CD8-positive, alpha-beta memory T cell (primary cell): ENCODE measurements at regions not wholly inside any gene's neighbourhood (a gene's known extent, or its start where the extent isn't known, plus 50 kb on each side); places are given as distances from the start of the nearest gene placed in this dataset.
A peak's percentile ranks its signal among the peaks of the same experiment; 100 is the strongest.
"Not testable (repeated sequence)": the region's sequence is repeated elsewhere in the genome, so short reads cannot be mapped to it uniquely, and the experiment has no call there.

Experiments
- CTCF ChIA-PET: fragments of 350-600 bp; sonication (Branson Sonifier 250); formaldehyde crosslinking; loops from one replicate; lab custom pipeline; 2021; ENCODE audit warnings: antibody characterized with exemption; lab: Charles Lee
- POLR2A ChIA-PET: fragments of 350-600 bp; sonication (Branson Sonifier 250); formaldehyde crosslinking; loops from one replicate; lab custom pipeline; 2021; ENCODE audit warnings: antibody characterized with exemption; lab: Charles Lee
- DNase-seq, 5 donors: peaks; one replicate each; pipeline versions ENCODE4 v3.0.0 to v3.0.0-alpha.2; 2020 to 2022; ENCODE audit warnings: mixed read lengths in 1 of 5
- H3K27ac ChIP-seq: one replicate; pipeline ENCODE4 v1.7.0; 2013; ENCODE audit warnings: low read depth, mild to moderate bottlenecking, low read length, moderate library complexity
- H3K27me3 ChIP-seq: 2 replicates; pipeline ENCODE4 v1.7.0; 2013; ENCODE audit warnings: low read length, mild to moderate bottlenecking; ENCODE audit not compliant: insufficient read depth, poor library complexity, severe bottlenecking
- H3K36me3 ChIP-seq: 2 replicates; pipeline ENCODE4 v1.7.0; 2013; ENCODE audit warnings: mild to moderate bottlenecking, low read length, moderate library complexity; ENCODE audit not compliant: insufficient read depth
- H3K4me1 ChIP-seq: 2 replicates; pipeline ENCODE4 v1.7.0; 2013; ENCODE audit warnings: mild to moderate bottlenecking, low read length, moderate library complexity; ENCODE audit not compliant: insufficient read depth
- H3K4me3 ChIP-seq: 2 replicates; pipeline ENCODE4 v1.7.0; 2013; ENCODE audit warnings: mild to moderate bottlenecking, low read length
- H3K9me3 ChIP-seq: 2 replicates; pipeline ENCODE4 v1.7.0; 2013; ENCODE audit warnings: mild to moderate bottlenecking, low read length
- H3K27ac Mint-ChIP-seq, 8 donors: one replicate each; pipeline ENCODE4 v1.8.0; 2020 to 2021; ENCODE audit warnings: mixed read lengths in 8 of 8, mild to moderate bottlenecking in 6 of 8, inconsistent platforms in 3 of 8, moderate library complexity in 3 of 8
- H3K27me3 Mint-ChIP-seq, 2 donors: one replicate each; pipeline ENCODE4 v1.8.0; 2020 to 2021; ENCODE audit warnings: mixed read lengths in 2 of 2, mild to moderate bottlenecking in 1 of 2, moderate library complexity in 1 of 2
- H3K36me3 Mint-ChIP-seq, 3 donors: one replicate each; pipeline ENCODE4 v1.8.0; 2020 to 2021; ENCODE audit warnings: mixed read lengths in 3 of 3, inconsistent platforms in 1 of 3, mild to moderate bottlenecking in 1 of 3
- H3K4me1 Mint-ChIP-seq, 3 donors: one replicate each; pipeline ENCODE4 v1.8.0; 2020 to 2021; ENCODE audit warnings: mixed read lengths in 3 of 3, inconsistent platforms in 1 of 3, mild to moderate bottlenecking in 1 of 3
- H3K4me3 Mint-ChIP-seq, 7 donors: one replicate each; pipeline ENCODE4 v1.8.0; 2020 to 2021; ENCODE audit warnings: mixed read lengths in 7 of 7, mild to moderate bottlenecking in 6 of 7, moderate library complexity in 4 of 7, inconsistent platforms in 2 of 7
- H3K9me3 Mint-ChIP-seq, 5 donors: one replicate each; pipeline ENCODE4 v1.8.0; 2020 to 2022; ENCODE audit warnings: mixed read lengths in 5 of 5, mild to moderate bottlenecking in 3 of 5, moderate library complexity in 2 of 5, inconsistent platforms in 1 of 5

DNA sequence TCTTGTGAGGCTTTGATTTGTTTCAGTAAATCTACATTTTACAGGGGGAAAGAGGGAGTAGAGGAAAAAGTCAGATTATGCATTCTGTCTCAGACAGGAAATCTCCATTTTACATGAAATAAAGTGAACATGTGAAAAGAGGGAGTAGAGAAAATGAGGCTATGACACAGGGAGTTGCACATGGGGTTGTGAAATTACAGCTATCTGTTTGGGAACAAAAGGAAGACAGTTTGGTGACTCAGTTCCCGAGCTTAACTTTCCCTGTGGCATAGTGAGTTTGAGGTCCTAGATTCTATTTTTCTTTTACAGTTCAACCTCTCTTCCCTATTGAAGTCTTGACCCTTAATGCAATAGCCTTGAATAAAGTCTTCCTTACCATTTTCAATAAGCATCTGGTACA is 63.2 kb upstream of the AGR3 start:
- ChIA-PET CTCF (no interaction called here), POLR2A (no interaction called here)
- Histone ChIP-seq H3K27ac (no peak overlapping the region), H3K4me3 (no peak overlapping the region), H3K9me3 (no peaks in the 10 kb centered on the region), H3K4me1 (no peaks in the 10 kb centered on the region), H3K27me3 (no peaks in the 10 kb centered on the region), H3K36me3 (no peaks in the 10 kb centered on the region)
- DNase-seq, result no peak
- H3K4me3 Mint-ChIP-seq, result no peak overlapping the region
- H3K27ac Mint-ChIP-seq, result peak overlapping the region in 1 of 8 donors; percentile 10
- peaks cover 11 to 21% (median 20%) of the 10 kb centered on the region in 5 donors for H3K9me3 Mint-ChIP-seq
- peaks cover 0 to 4% (median 0%) of the 10 kb centered on the region in 3 donors for H3K4me1 Mint-ChIP-seq
- H3K27me3 Mint-ChIP-seq, result peaks cover 0 to 13% of the 10 kb centered on the region in 2 donors
- H3K36me3 Mint-ChIP-seq, result peaks cover 0 to 7% (median 0%) of the 10 kb centered on the region in 3 donors

DNA sequence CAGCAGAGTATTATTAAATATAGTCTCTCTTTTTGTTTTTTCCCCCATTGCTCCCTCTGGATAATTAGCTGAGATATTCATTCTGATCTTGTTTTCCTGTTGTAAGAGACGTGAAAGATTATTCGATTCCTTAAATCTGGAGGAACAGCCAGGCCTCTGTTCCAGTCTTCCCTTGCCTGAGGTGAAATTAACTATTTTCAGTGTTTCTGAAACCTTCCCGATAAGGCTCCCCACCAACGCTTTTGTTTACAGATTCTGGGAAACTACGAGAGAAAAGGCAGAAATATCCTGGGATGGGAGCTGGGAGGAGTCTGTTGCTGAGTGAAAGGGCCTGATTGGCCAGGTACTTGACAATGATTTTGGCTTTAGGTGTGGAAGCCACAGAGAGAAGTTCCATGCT is 63.6 kb upstream of the AGR3 start:
- Histone ChIP-seq H3K4me3 (no peak overlapping the region), H3K4me1 (no peaks in the 10 kb centered on the region), H3K36me3 (no peaks in the 10 kb centered on the region), H3K27me3 (no peaks in the 10 kb centered on the region), H3K27ac (no peak overlapping the region), H3K9me3 (no peaks in the 10 kb centered on the region)
- POLR2A ChIA-PET, result no interaction called here
- H3K4me1 Mint-ChIP-seq, result no peaks in the 10 kb centered on the region
- peaks cover 0 to 7% (median 0%) of the 10 kb centered on the region in 3 donors for H3K36me3 Mint-ChIP-seq
- CTCF ChIA-PET, result no interaction called here
- H3K27me3 Mint-ChIP-seq, result peaks cover 0 to 13% of the 10 kb centered on the region in 2 donors
- H3K27ac Mint-ChIP-seq, result no peak overlapping the region
- no peak overlapping the region for H3K4me3 Mint-ChIP-seq
- peaks cover 11 to 21% (median 20%) of the 10 kb centered on the region in 5 donors for H3K9me3 Mint-ChIP-seq
- no peak for DNase-seq

DNA sequence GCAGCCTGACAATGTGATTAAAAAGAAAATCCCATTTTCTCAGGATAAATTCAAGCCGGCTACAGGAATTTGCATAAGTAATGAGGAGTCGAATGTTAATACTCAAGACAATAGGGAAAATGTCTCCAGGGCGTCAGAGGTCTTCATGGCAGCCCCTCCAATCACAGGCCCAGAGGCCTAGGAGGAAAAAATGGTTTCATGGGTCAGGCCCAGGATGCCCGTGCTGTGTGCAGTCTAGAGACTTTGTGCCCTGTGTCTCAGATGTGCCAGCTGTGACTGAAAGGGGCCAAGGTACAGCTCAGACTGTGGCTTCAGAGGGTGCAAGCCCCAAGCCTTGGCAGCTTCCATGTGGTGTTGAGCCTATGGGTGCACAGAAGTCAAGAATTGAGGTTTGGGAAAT is 66.3 kb upstream of the AGR3 start:
- H3K4me1 ChIP-seq, H3K4me3 Mint-ChIP-seq, H3K27me3 ChIP-seq, H3K27ac ChIP-seq, H3K4me1 Mint-ChIP-seq, CTCF ChIA-PET, H3K9me3 ChIP-seq, H3K4me3 ChIP-seq, H3K36me3 ChIP-seq, H3K36me3 Mint-ChIP-seq, POLR2A ChIA-PET, DNase-seq, H3K27ac Mint-ChIP-seq: not testable (repeated sequence)
- Mint-ChIP-seq H3K27me3 (peaks cover 4 to 13% of the 10 kb centered on the region in 2 donors), H3K9me3 (peaks cover 11 to 21% (median 20%) of the 10 kb centered on the region in 5 donors)

DNA sequence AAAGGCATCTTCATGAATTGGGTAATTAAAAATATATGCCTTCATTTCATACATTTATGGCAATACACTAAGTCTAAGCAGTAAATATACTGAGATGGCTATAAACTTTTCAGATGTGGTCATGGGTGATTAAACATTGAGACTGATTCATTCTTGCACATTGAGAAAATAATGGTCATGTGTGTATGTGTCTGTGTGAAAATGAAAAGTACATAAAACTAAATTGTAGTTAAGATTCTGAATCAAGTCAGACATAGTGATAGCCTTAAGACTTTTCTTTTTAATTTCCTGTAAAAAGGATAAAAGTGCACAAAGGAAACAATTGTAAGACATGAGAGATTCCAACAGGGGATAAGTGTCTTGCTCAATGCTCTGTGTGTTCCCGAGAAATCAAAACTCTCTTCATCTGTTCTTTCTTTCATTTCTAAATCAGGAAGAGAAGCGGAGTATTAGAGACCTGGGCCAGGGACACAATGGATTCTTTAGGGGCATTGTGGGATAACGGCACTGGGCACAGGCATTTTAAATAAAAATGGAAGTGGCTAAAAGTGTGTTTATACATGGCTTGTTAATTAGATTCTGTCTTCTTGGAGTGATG is 69.8 kb upstream of the AGR3 start:
- POLR2A ChIA-PET, result no interaction called here
- Histone ChIP-seq H3K27ac (no peak overlapping the region), H3K4me1 (no peaks in the 10 kb centered on the region), H3K4me3 (no peak overlapping the region), H3K36me3 (no peaks in the 10 kb centered on the region), H3K27me3 (no peaks in the 10 kb centered on the region), H3K9me3 (no peaks in the 10 kb centered on the region)
- CTCF ChIA-PET, result no interaction called here
- Mint-ChIP-seq H3K4me3 (no peak overlapping the region), H3K4me1 (no peaks in the 10 kb centered on the region), H3K9me3 (peaks cover 11 to 21% (median 16%) of the 10 kb centered on the region in 5 donors), H3K27me3 (peaks cover 4 to 5% of the 10 kb centered on the region in 2 donors), H3K27ac (no peak overlapping the region), H3K36me3 (peaks cover 0 to 7% (median 0%) of the 10 kb centered on the region in 3 donors)
- DNase-seq, result no peak

DNA sequence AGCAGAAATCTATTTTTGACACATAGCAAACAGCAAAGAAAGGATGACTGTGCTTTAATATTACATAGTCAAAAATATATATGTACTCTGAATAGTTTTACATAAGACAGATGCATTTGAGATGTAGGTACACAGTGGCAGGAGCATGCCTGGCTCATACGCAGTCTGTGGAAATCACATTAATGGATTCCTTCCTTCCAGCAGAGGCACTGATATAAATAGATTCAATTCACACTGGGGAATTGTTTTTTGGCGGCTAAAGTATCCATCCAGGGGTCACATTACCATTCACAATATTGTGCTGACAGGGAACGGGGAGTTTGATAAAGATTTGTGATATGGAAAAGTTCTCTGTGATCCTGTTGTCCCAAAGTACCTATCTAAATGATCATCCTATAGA is 72.5 kb upstream of the AGR3 start:
- CTCF ChIA-PET, result no interaction called here
- Histone ChIP-seq H3K36me3 (no peaks in the 10 kb centered on the region), H3K9me3 (no peaks in the 10 kb centered on the region), H3K27ac (no peak overlapping the region), H3K27me3 (no peaks in the 10 kb centered on the region), H3K4me3 (no peak overlapping the region), H3K4me1 (no peaks in the 10 kb centered on the region)
- H3K4me3 Mint-ChIP-seq, result no peak overlapping the region
- H3K9me3 Mint-ChIP-seq, result peaks cover 0 to 5% (median 1%) of the 10 kb centered on the region in 5 donors
- no peak overlapping the region for H3K27ac Mint-ChIP-seq
- H3K27me3 Mint-ChIP-seq, result peaks cover 4 to 5% of the 10 kb centered on the region in 2 donors
- H3K4me1 Mint-ChIP-seq, result no peaks in the 10 kb centered on the region
- no peak for DNase-seq
- no peaks in the 10 kb centered on the region for H3K36me3 Mint-ChIP-seq
- POLR2A ChIA-PET, result no interaction called here

DNA sequence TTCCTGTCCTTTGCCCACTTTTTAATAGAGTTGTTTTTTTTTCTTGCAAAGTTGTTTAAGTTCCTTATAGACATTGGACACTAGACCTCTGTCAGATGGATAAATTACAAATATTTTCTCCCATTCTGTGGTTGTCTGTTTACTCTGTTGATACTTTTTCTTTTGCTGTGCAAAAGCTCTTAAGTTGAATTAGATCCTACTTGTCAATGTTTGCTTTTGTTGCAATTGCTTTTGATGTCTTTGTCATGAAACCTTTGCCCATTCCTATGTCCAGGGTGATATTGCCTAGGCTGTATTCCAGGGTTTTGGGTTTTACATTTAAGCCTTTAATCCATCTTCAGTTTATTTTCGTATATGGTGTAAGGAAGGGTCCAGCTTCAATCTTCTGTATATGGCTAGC is 76.9 kb upstream of the AGR3 start:
- Mint-ChIP-seq H3K27me3 (peaks cover 5 to 8% of the 10 kb centered on the region in 2 donors), H3K4me3 (no peak overlapping the region), H3K4me1 (no peaks in the 10 kb centered on the region), H3K27ac (no peak overlapping the region), H3K36me3 (no peaks in the 10 kb centered on the region), H3K9me3 (peaks cover 0 to 4% (median 0%) of the 10 kb centered on the region in 5 donors)
- Histone ChIP-seq H3K36me3 (no peaks in the 10 kb centered on the region), H3K27ac (no peak overlapping the region), H3K9me3 (no peaks in the 10 kb centered on the region), H3K27me3 (no peaks in the 10 kb centered on the region), H3K4me1 (no peaks in the 10 kb centered on the region), H3K4me3 (no peak overlapping the region)
- no peak for DNase-seq
- ChIA-PET POLR2A (no interaction called here), CTCF (no interaction called here)

DNA sequence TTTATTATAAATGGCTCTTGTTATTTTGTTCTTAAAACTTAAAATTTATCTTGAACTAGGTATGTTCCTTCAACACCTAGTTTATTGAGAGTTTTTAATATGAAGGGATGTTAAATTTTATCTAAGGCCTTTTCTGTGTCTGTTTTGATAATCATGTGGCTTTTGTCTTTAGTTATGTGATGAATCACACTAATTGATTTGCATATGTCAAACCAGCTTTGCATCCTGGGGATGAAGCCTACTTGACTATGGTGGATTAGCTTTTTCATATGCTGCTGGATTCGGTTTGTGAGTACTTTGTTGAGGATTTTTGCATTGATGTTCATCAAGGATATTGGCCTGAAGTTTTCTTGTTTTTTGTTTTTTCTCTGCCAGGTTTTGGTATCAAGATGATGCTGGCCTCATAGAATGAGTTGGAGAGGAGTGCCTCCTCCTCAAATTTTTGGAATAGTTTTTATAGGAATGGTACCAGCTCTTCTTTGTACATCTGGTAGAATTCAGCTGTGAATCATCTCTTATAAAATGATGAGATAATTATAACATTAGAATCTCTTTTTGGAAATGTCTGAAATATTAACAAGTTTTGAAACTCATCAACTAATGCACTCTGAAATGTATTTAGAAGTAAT is 78.7 kb upstream of the AGR3 start:
- no peaks in the 10 kb centered on the region for H3K4me1 ChIP-seq
- no peaks in the 10 kb centered on the region for H3K36me3 ChIP-seq
- Mint-ChIP-seq H3K9me3 (peaks cover 0 to 4% (median 0%) of the 10 kb centered on the region in 5 donors), H3K27me3 (peaks cover 0 to 8% of the 10 kb centered on the region in 2 donors), H3K27ac (no peak overlapping the region), H3K36me3 (peaks cover 0 to 3% (median 0%) of the 10 kb centered on the region in 3 donors), H3K4me3 (no peak overlapping the region), H3K4me1 (no peaks in the 10 kb centered on the region)
- POLR2A ChIA-PET, result no interaction called here
- no peak overlapping the region for H3K4me3 ChIP-seq
- no peak overlapping the region for H3K27ac ChIP-seq
- H3K27me3 ChIP-seq, result no peaks in the 10 kb centered on the region
- no peak for DNase-seq
- H3K9me3 ChIP-seq, result no peaks in the 10 kb centered on the region
- CTCF ChIA-PET, result no interaction called here

DNA sequence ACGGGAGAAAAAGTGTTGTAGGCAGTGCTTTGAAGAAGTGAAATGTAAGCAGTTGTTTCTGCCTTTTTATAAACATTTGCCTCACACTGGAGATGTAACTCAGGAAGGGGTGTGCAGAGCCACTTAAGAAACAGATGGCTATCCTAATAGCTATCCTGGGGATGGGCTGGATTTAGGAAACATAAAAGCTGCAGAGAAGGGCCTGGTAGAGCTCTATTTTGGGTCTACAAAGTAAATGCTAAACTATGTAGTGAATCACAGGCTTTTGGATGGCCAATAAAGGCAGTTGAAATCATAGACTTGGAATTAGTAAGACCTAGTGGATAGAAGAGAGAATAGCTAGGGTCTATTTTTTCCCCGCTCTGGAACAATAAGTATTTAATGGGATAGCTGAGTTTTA is 79.9 kb upstream of the AGR3 start:
- no peaks in the 10 kb centered on the region for H3K4me1 Mint-ChIP-seq
- no peak overlapping the region for H3K4me3 Mint-ChIP-seq
- CTCF ChIA-PET, result interaction anchor here (1.0 kb wide), 1 partner anchor 21 kb away, joined by 3 read pairs; no protein-coding TSS in a partner anchor
- no peaks in the 10 kb centered on the region for H3K4me1 ChIP-seq
- no peak for DNase-seq
- no peak overlapping the region for H3K4me3 ChIP-seq
- POLR2A ChIA-PET, result no interaction called here
- H3K27ac ChIP-seq, result no peak overlapping the region
- H3K36me3 Mint-ChIP-seq, result peaks cover 0 to 3% (median 0%) of the 10 kb centered on the region in 3 donors
- peaks cover 3 to 8% of the 10 kb centered on the region in 2 donors for H3K27me3 Mint-ChIP-seq
- no peaks in the 10 kb centered on the region for H3K36me3 ChIP-seq
- no peaks in the 10 kb centered on the region for H3K9me3 ChIP-seq
- H3K27me3 ChIP-seq, result no peaks in the 10 kb centered on the region
- no peak overlapping the region for H3K27ac Mint-ChIP-seq
- peaks cover 0 to 4% (median 0%) of the 10 kb centered on the region in 5 donors for H3K9me3 Mint-ChIP-seq
